ENCODE measurements at regions not wholly inside any gene's neighbourhood (a gene's known extent, or its start where the extent isn't known, plus 50 kb on each side); places are given as distances from the start of the nearest gene placed in this dataset.
"Not testable (repeated sequence)": the region's sequence is repeated elsewhere in the genome, so short reads cannot be mapped to it uniquely, and the experiment has no call there.

- H3K4me1 ChIP-seq (ENCODE audit: insufficient read depth, low read length, severe bottlenecking): no peaks in the 10 kb centered on the region
- no peak overlapping the region for H3K4me3 ChIP-seq (ENCODE audit: low read depth, low read length, poor library complexity, severe bottlenecking)
- TF ChIP-seq EZH2 (IDR thresholded peaks at IDR 0.05; ENCODE audit: borderline replicate concordance, low read length) (no peak), CTCF (IDR thresholded peaks at IDR 0.05; ENCODE audit: low read length) (no peak)
- H3K27me3 ChIP-seq (ENCODE audit: insufficient read depth, low read length): no peaks in the 10 kb centered on the region
- no peaks in the 10 kb centered on the region for H3K9me2 ChIP-seq (ENCODE audit: low read depth, low read length)
- H4K20me1 ChIP-seq (ENCODE audit: insufficient read depth, low read length): no peaks in the 10 kb centered on the region
- H3K79me2 ChIP-seq (ENCODE audit: insufficient read depth, low read length): no peaks in the 10 kb centered on the region
- no peak overlapping the region for H3K9ac ChIP-seq (ENCODE audit: low read length)
- no peak overlapping the region for H3K27ac ChIP-seq (ENCODE audit: low read depth, low read length, poor library complexity, severe bottlenecking)
- H3K36me3 ChIP-seq (ENCODE audit: insufficient read depth, low read length): no peaks in the 10 kb centered on the region
- H3K9me3 ChIP-seq (ENCODE audit: low read length): no peaks in the 10 kb centered on the region
- H3F3A ChIP-seq (ENCODE audit: insufficient read depth, low read length): no peaks in the 10 kb centered on the region
- H2AFZ ChIP-seq (ENCODE audit: low read length): no peak overlapping the region
- H3K4me2 ChIP-seq (ENCODE audit: low read length): no peak overlapping the region
Observed at GRCh38 chr17:53619025-53619424, 203.7 kb upstream of the KIF2B start.

- H3K9me2 ChIP-seq (ENCODE audit: low read depth, low read length); H3K9ac ChIP-seq (ENCODE audit: low read length); H3K79me2 ChIP-seq (ENCODE audit: insufficient read depth, low read length); H3K4me1 ChIP-seq (ENCODE audit: insufficient read depth, low read length, severe bottlenecking); H3K4me3 ChIP-seq (ENCODE audit: low read depth, low read length, poor library complexity, severe bottlenecking); H3K36me3 ChIP-seq (ENCODE audit: insufficient read depth, low read length); H3K27ac ChIP-seq (ENCODE audit: low read depth, low read length, poor library complexity, severe bottlenecking); H3K9me3 ChIP-seq (ENCODE audit: low read length); H2AFZ ChIP-seq (ENCODE audit: low read length); H3K27me3 ChIP-seq (ENCODE audit: insufficient read depth, low read length); H4K20me1 ChIP-seq (ENCODE audit: insufficient read depth, low read length); H3F3A ChIP-seq (ENCODE audit: insufficient read depth, low read length); H3K4me2 ChIP-seq (ENCODE audit: low read length): not testable (repeated sequence)
Observed at GRCh38 chr17:53608208-53608607, 214.5 kb upstream of the KIF2B start.

- Histone ChIP-seq H3F3A (ENCODE audit: insufficient read depth, low read length) (no peaks in the 10 kb centered on the region), H3K36me3 (ENCODE audit: insufficient read depth, low read length) (no peaks in the 10 kb centered on the region), H3K27ac (ENCODE audit: low read depth, low read length, poor library complexity, severe bottlenecking) (no peak overlapping the region), H2AFZ (ENCODE audit: low read length) (no peak overlapping the region), H3K79me2 (ENCODE audit: insufficient read depth, low read length) (no peaks in the 10 kb centered on the region), H3K4me2 (ENCODE audit: low read length) (no peak overlapping the region), H3K4me1 (ENCODE audit: insufficient read depth, low read length, severe bottlenecking) (no peaks in the 10 kb centered on the region), H3K9me2 (ENCODE audit: low read depth, low read length) (no peaks in the 10 kb centered on the region), H3K9me3 (ENCODE audit: low read length) (no peaks in the 10 kb centered on the region), H3K9ac (ENCODE audit: low read length) (no peak overlapping the region), H3K4me3 (ENCODE audit: low read depth, low read length, poor library complexity, severe bottlenecking) (no peak overlapping the region), H3K27me3 (ENCODE audit: insufficient read depth, low read length) (no peaks in the 10 kb centered on the region), H4K20me1 (ENCODE audit: insufficient read depth, low read length) (no peaks in the 10 kb centered on the region)
- TF ChIP-seq EZH2 (IDR thresholded peaks at IDR 0.05; ENCODE audit: borderline replicate concordance, low read length) (no peak), CTCF (IDR thresholded peaks at IDR 0.05; ENCODE audit: low read length) (no peak)
Observed at GRCh38 chr17:53607475-53607874, 215.3 kb upstream of the KIF2B start.

- H2AFZ ChIP-seq (ENCODE audit: low read length): no peak overlapping the region
- no peaks in the 10 kb centered on the region for H3K9me3 ChIP-seq (ENCODE audit: low read length)
- no peak overlapping the region for H3K9ac ChIP-seq (ENCODE audit: low read length)
- no peak overlapping the region for H3K4me2 ChIP-seq (ENCODE audit: low read length)
- H3K36me3 ChIP-seq (ENCODE audit: insufficient read depth, low read length): no peaks in the 10 kb centered on the region
- no peak for TF ChIP-seq CTCF (IDR thresholded peaks at IDR 0.05; ENCODE audit: low read length)
- TF ChIP-seq EZH2 (IDR thresholded peaks at IDR 0.05; ENCODE audit: borderline replicate concordance, low read length): no peak
- no peaks in the 10 kb centered on the region for H3K27me3 ChIP-seq (ENCODE audit: insufficient read depth, low read length)
- H3K27ac ChIP-seq (ENCODE audit: low read depth, low read length, poor library complexity, severe bottlenecking): no peak overlapping the region
- no peaks in the 10 kb centered on the region for H3K4me1 ChIP-seq (ENCODE audit: insufficient read depth, low read length, severe bottlenecking)
- H3K4me3 ChIP-seq (ENCODE audit: low read depth, low read length, poor library complexity, severe bottlenecking): no peak overlapping the region
- no peaks in the 10 kb centered on the region for H3K79me2 ChIP-seq (ENCODE audit: insufficient read depth, low read length)
- H3K9me2 ChIP-seq (ENCODE audit: low read depth, low read length): no peaks in the 10 kb centered on the region
- H4K20me1 ChIP-seq (ENCODE audit: insufficient read depth, low read length): no peaks in the 10 kb centered on the region
- no peaks in the 10 kb centered on the region for H3F3A ChIP-seq (ENCODE audit: insufficient read depth, low read length)
Observed at GRCh38 chr17:53588317-53588716, 234.4 kb upstream of the KIF2B start.

Data from OCI-LY1 (cell line).